ENCODE measurements at regions not wholly inside any gene's neighbourhood (a gene's known extent, or its start where the extent isn't known, plus 50 kb on each side); places are given as distances from the start of the nearest gene placed in this dataset.

DNA sequence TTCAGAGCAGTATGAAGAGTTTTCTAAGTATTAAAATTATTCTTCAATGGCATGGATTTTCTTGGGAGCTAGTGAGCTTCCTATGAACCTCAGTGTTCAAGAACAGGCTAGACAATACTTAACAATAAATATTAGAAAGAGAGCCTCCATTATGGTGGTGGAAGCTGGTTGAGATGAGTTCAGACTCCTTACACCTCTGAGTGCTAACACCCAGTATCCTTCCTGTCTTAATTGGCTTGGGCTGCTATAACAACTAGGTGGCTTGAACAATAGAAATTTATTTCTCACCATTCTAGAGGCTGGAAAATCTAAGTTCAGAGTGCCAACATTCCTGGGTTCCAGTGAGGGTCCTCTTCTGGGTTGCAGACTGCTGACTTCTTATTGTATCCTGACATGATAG lies 369.4 kb upstream of the HNRNPA3 start (continued):
- TF ChIP-seq, protein P1, sequence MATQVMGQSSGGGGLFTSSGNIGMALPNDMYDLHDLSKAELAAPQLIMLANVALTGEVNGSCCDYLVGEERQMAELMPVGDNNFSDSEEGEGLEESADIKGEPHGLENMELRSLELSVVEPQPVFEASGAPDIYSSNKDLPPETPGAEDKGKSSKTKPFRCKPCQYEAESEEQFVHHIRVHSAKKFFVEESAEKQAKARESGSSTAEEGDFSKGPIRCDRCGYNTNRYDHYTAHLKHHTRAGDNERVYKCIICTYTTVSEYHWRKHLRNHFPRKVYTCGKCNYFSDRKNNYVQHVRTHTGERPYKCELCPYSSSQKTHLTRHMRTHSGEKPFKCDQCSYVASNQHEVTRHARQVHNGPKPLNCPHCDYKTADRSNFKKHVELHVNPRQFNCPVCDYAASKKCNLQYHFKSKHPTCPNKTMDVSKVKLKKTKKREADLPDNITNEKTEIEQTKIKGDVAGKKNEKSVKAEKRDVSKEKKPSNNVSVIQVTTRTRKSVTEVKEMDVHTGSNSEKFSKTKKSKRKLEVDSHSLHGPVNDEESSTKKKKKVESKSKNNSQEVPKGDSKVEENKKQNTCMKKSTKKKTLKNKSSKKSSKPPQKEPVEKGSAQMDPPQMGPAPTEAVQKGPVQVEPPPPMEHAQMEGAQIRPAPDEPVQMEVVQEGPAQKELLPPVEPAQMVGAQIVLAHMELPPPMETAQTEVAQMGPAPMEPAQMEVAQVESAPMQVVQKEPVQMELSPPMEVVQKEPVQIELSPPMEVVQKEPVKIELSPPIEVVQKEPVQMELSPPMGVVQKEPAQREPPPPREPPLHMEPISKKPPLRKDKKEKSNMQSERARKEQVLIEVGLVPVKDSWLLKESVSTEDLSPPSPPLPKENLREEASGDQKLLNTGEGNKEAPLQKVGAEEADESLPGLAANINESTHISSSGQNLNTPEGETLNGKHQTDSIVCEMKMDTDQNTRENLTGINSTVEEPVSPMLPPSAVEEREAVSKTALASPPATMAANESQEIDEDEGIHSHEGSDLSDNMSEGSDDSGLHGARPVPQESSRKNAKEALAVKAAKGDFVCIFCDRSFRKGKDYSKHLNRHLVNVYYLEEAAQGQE (IDR thresholded peaks at IDR 0.05), result no peak
- TF ChIP-seq JUND (IDR thresholded peaks at IDR 0.05) (no peak), YY1 (IDR thresholded peaks at IDR 0.05) (no peak)

- Histone ChIP-seq H3K9me3 (ENCODE audit: control insufficient read depth in 4 of 4, low read length in 3 of 4) (no peaks in the 10 kb centered on the region), H3K9ac (ENCODE audit: low read depth in 1 of 2, low read length in 2 of 2) (no peak overlapping the region), H3K27me3 (ENCODE audit: control insufficient read depth in 4 of 4, insufficient read depth in 4 of 4, low read length in 3 of 4) (no peaks in the 10 kb centered on the region), H3K27ac (ENCODE audit: low read depth in 1 of 2, low read length in 2 of 2) (no peak overlapping the region), H3K36me3 (ENCODE audit: control insufficient read depth in 4 of 4, insufficient read depth in 3 of 4, low read depth in 1 of 4, low read length in 3 of 4) (no peaks in the 10 kb centered on the region), H3K4me3 (ENCODE audit: low read depth in 1 of 3, low read length in 3 of 3) (no peak overlapping the region), H3K4me1 (ENCODE audit: control insufficient read depth in 4 of 4, insufficient read depth in 4 of 4, low read length in 3 of 4) (no peaks in the 10 kb centered on the region)
- WGBS, result 54% methylated on average over 1 of the region's 1 CpG
- DNase-seq (ENCODE audit: low spot score), result no peak
- TF ChIP-seq ATF3 (IDR thresholded peaks at IDR 0.05) (no peak), ZBTB33 (IDR thresholded peaks at IDR 0.05) (no peak), FOXA1 (IDR thresholded peaks at IDR 0.05) (no peak), GABPA (IDR thresholded peaks at IDR 0.05 in 1 of 2, conservative IDR thresholded peaks at IDR 0.05 in 1 of 2) (no peak), RAD21 (IDR thresholded peaks at IDR 0.05) (no peak)
Observed at GRCh38 chr2:176844461-176844860, 368.1 kb upstream of the HNRNPA3 start.

- Histone ChIP-seq H3K9ac (ENCODE audit: low read depth in 1 of 2, low read length in 2 of 2) (no peak overlapping the region), H3K4me1 (ENCODE audit: control insufficient read depth in 4 of 4, insufficient read depth in 4 of 4, low read length in 3 of 4) (no peaks in the 10 kb centered on the region), H3K4me3 (ENCODE audit: low read depth in 1 of 3, low read length in 3 of 3) (no peak overlapping the region), H3K27me3 (ENCODE audit: control insufficient read depth in 4 of 4, insufficient read depth in 4 of 4, low read length in 3 of 4) (no peaks in the 10 kb centered on the region), H3K9me3 (ENCODE audit: control insufficient read depth in 4 of 4, low read length in 3 of 4) (no peaks in the 10 kb centered on the region), H3K36me3 (ENCODE audit: control insufficient read depth in 4 of 4, insufficient read depth in 3 of 4, low read depth in 1 of 4, low read length in 3 of 4) (no peaks in the 10 kb centered on the region), H3K27ac (ENCODE audit: low read depth in 1 of 2, low read length in 2 of 2) (no peak overlapping the region)
- TF ChIP-seq, protein P1 (IDR thresholded peaks at IDR 0.05), result no peak
- TF ChIP-seq GABPA (IDR thresholded peaks at IDR 0.05 in 1 of 2, conservative IDR thresholded peaks at IDR 0.05 in 1 of 2), result no peak
- no peak for DNase-seq (ENCODE audit: low spot score)
- 64% methylated on average over 2 of the region's 2 CpGs for WGBS
Observed at GRCh38 chr2:176845718-176846117, 366.9 kb upstream of the HNRNPA3 start.
